ENCODE measurements at regions not wholly inside any gene's neighbourhood (a gene's known extent, or its start where the extent isn't known, plus 50 kb on each side); places are given as distances from the start of the nearest gene placed in this dataset.

DNA sequence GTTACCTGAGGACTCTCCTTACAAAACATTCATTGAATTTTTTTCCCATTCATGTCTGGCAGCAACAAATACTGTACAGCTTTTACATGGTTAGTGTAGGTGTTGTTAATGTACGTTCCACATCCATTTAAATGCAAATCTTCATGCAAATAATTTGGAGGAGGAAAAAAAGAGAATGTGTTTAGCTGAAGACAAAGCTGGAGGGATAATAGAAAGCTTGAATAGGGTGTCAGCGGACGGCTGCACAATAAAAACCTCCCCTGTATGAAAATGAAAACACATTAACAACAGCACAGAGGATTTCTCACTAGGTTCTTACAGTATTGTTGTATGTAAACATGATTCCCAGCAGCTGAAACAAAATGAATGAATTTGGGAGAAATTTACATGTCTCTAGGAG is 231.5 kb downstream of the ZNF608 start:
- Mint-ChIP-seq H3K27me3 (no peaks in the 10 kb centered on the region), H3K4me1 (ENCODE audit: low read depth) (peaks cover 11% of the 10 kb centered on the region), H3K27ac (no peak overlapping the region), H3K9me3 (ENCODE audit: low read depth) (no peaks in the 10 kb centered on the region), H3K4me3 (ENCODE audit: low read depth) (no peak overlapping the region), H3K36me3 (ENCODE audit: insufficient read depth) (no peaks in the 10 kb centered on the region)
- TF ChIP-seq, protein P1, sequence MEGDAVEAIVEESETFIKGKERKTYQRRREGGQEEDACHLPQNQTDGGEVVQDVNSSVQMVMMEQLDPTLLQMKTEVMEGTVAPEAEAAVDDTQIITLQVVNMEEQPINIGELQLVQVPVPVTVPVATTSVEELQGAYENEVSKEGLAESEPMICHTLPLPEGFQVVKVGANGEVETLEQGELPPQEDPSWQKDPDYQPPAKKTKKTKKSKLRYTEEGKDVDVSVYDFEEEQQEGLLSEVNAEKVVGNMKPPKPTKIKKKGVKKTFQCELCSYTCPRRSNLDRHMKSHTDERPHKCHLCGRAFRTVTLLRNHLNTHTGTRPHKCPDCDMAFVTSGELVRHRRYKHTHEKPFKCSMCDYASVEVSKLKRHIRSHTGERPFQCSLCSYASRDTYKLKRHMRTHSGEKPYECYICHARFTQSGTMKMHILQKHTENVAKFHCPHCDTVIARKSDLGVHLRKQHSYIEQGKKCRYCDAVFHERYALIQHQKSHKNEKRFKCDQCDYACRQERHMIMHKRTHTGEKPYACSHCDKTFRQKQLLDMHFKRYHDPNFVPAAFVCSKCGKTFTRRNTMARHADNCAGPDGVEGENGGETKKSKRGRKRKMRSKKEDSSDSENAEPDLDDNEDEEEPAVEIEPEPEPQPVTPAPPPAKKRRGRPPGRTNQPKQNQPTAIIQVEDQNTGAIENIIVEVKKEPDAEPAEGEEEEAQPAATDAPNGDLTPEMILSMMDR (IDR thresholded peaks at IDR 0.05; ENCODE audit: unreplicated experiment) = no peak
- no peak for DNase-seq (ENCODE audit: low spot score, unreplicated experiment)

DNA sequence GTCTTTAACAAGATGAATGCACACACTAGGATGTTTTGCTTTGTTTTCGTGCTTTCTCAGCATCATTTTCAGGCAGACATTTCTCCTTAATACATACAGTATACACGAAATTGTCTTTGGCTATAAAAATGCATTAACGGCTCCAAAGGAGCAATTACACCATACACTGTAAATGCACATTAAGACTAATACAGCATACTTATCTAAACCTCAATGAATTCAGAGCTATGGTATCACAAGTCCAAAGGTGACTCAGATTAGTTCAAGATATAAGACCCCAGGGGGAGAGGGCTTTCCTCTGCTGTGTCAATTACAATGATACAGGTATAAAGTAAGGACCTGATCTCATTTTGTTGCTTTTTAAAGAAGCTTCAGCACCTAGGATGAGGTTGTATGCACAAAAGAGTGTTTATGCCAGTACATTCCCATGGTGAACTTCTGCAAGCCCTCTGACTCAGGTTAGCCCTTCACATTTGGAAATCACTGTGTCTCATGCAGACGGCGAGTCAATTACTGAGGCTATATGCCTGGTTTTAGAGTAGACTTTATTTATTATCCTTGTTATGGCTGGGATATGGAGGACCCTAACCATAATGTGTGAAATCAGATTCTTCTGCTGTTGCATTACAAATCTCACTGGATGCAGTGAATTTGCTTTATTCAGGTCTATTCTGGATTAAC is 233.3 kb downstream of the ZNF608 start:
- Mint-ChIP-seq H3K27ac (no peak overlapping the region), H3K36me3 (ENCODE audit: insufficient read depth) (no peaks in the 10 kb centered on the region), H3K9me3 (ENCODE audit: low read depth) (no peaks in the 10 kb centered on the region), H3K4me3 (ENCODE audit: low read depth) (no peak overlapping the region), H3K4me1 (ENCODE audit: low read depth) (peaks cover 11% of the 10 kb centered on the region), H3K27me3 (no peaks in the 10 kb centered on the region)
- DNase-seq (ENCODE audit: low spot score, unreplicated experiment) = no peak
- TF ChIP-seq, protein P1 (IDR thresholded peaks at IDR 0.05; ENCODE audit: unreplicated experiment) = no peak

DNA sequence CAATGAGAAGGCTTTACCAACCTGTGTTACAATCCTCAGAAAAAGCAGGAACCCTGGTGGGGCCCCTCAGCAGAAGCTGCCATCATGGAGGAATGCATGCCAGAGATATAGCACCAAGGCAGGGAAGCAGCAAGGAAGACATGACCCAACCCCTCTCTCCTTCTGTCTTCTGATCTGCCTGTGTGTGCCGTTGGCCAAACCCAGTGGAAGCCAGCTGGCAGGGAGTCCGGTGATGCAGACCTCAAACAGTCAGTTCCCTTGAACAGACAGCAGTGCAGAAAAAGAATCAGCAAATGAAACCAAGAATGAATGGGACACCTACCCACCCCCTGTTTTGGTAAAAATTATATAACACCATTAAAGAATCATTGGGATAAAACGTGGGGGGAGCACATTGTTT is 234.2 kb downstream of the ZNF608 start:
- H3K9me3 Mint-ChIP-seq (ENCODE audit: low read depth) = no peaks in the 10 kb centered on the region

DNA sequence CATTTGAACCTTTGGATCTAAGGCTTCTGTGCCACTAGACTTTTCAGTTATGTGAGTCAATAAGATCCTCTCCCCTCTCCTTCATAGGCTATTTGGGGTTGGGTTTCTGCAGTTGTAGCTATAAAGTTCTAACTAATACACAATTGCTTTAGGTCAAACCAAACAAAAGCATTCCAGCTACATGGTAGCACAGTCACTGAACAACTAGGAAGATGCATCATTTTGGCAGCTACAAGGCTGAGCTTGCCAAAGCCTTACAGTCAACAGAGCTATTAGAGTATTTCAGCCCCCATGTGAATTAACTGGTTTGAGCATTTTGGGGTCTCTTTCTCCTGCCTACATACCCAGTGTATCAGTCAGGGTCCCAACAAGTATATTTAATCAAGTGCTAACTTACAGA is 234.6 kb downstream of the ZNF608 start:
- Mint-ChIP-seq H3K27me3 (no peaks in the 10 kb centered on the region), H3K4me1 (ENCODE audit: low read depth) (peaks cover 11% of the 10 kb centered on the region), H3K9me3 (ENCODE audit: low read depth) (no peaks in the 10 kb centered on the region), H3K4me3 (ENCODE audit: low read depth) (no peak overlapping the region), H3K27ac (no peak overlapping the region), H3K36me3 (ENCODE audit: insufficient read depth) (no peaks in the 10 kb centered on the region)
- DNase-seq (ENCODE audit: low spot score, unreplicated experiment) = no peak
- TF ChIP-seq, protein P1 (IDR thresholded peaks at IDR 0.05; ENCODE audit: unreplicated experiment) = no peak

More for the DNA sequence above, 234.2 kb downstream of the ZNF608 start:
- Mint-ChIP-seq H3K4me3 (ENCODE audit: low read depth) (no peak overlapping the region), H3K4me1 (ENCODE audit: low read depth) (peaks cover 11% of the 10 kb centered on the region), H3K36me3 (ENCODE audit: insufficient read depth) (no peaks in the 10 kb centered on the region), H3K27ac (no peak overlapping the region), H3K27me3 (no peaks in the 10 kb centered on the region)
- DNase-seq (ENCODE audit: low spot score, unreplicated experiment) = no peak
- TF ChIP-seq, protein P1 (IDR thresholded peaks at IDR 0.05; ENCODE audit: unreplicated experiment) = no peak

DNA sequence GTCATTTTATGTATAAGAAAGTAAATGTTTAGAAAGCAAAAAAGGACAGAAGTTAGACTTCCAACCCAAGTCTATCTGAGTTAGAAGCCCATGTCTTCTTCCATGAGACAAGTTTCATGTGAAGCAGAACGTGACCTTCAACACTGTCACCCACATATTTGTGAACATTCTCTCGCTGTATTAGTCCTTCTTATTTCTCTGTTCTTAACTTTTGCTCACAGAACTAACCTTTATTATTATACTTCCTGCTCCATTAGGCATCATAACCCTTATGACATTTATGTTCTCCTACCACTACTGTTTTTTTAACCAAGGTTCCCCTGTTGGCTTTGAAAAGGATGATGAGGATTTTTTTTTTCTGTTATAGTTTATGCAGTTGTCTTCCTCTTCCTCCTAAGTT is 238.8 kb downstream of the ZNF608 start:
- H3K4me1 Mint-ChIP-seq (ENCODE audit: low read depth) = peaks cover 6% of the 10 kb centered on the region
- no peaks in the 10 kb centered on the region for H3K27me3 Mint-ChIP-seq
- TF ChIP-seq, protein P1 (IDR thresholded peaks at IDR 0.05; ENCODE audit: unreplicated experiment) = no peak
- H3K27ac Mint-ChIP-seq = no peak overlapping the region
- DNase-seq (ENCODE audit: low spot score, unreplicated experiment) = no peak
- H3K9me3 Mint-ChIP-seq (ENCODE audit: low read depth) = no peaks in the 10 kb centered on the region
- H3K4me3 Mint-ChIP-seq (ENCODE audit: low read depth) = no peak overlapping the region
- H3K36me3 Mint-ChIP-seq (ENCODE audit: insufficient read depth) = no peaks in the 10 kb centered on the region
